ENCODE measurements at regions not wholly inside any gene's neighbourhood (a gene's known extent, or its start where the extent isn't known, plus 50 kb on each side); places are given as distances from the start of the nearest gene placed in this dataset.
"Not testable (repeated sequence)": the region's sequence is repeated elsewhere in the genome, so short reads cannot be mapped to it uniquely, and the experiment has no call there.

- H3K36me3 Mint-ChIP-seq (ENCODE audit: low read depth): no peaks in the 10 kb centered on the region
- TF ChIP-seq CTCF (IDR thresholded peaks at IDR 0.05): no peak
Measured at GRCh38 chr14:43522901-43523300, 984.2 kb downstream of the FSCB start.

GRCh38 chr14:43522191-43522590 lies 984.9 kb downstream of the FSCB start:
- H3K4me3 Mint-ChIP-seq (ENCODE audit: unreplicated experiment): no peak overlapping the region
- H3K9me3 Mint-ChIP-seq (ENCODE audit: low read depth): peaks cover 6% of the 10 kb centered on the region
- no peaks in the 10 kb centered on the region for H3K27me3 Mint-ChIP-seq (ENCODE audit: low read depth)
- DNase-seq (ENCODE audit: low spot score): no peak
- no peaks in the 10 kb centered on the region for H3K4me1 Mint-ChIP-seq (ENCODE audit: low read depth)
- no peak for TF ChIP-seq CTCF (IDR thresholded peaks at IDR 0.05)
- H3K36me3 Mint-ChIP-seq (ENCODE audit: low read depth): no peaks in the 10 kb centered on the region
- no peak overlapping the region for H3K27ac Mint-ChIP-seq (ENCODE audit: unreplicated experiment)

More at GRCh38 chr14:43522901-43523300, 984.2 kb downstream of the FSCB start:
- no peaks in the 10 kb centered on the region for H3K4me1 Mint-ChIP-seq (ENCODE audit: low read depth)
- H3K27ac Mint-ChIP-seq (ENCODE audit: unreplicated experiment): no peak overlapping the region
- H3K27me3 Mint-ChIP-seq (ENCODE audit: low read depth): no peaks in the 10 kb centered on the region
- DNase-seq (ENCODE audit: low spot score): no peak
- H3K4me3 Mint-ChIP-seq (ENCODE audit: unreplicated experiment): no peak overlapping the region
- peaks cover 3% of the 10 kb centered on the region for H3K9me3 Mint-ChIP-seq (ENCODE audit: low read depth)

GRCh38 chr14:43503508-43503907 lies 1003.6 kb downstream of the FSCB start:
- peaks cover 4% of the 10 kb centered on the region for H3K9me3 Mint-ChIP-seq (ENCODE audit: low read depth)
- H3K27me3 Mint-ChIP-seq (ENCODE audit: low read depth): peaks cover 6% of the 10 kb centered on the region
- no peak overlapping the region for H3K4me3 Mint-ChIP-seq (ENCODE audit: unreplicated experiment)
- H3K27ac Mint-ChIP-seq (ENCODE audit: unreplicated experiment): no peak overlapping the region
- peak; percentile 57 for TF ChIP-seq CTCF (IDR thresholded peaks at IDR 0.05)
- no peaks in the 10 kb centered on the region for H3K36me3 Mint-ChIP-seq (ENCODE audit: low read depth)
- no peak for DNase-seq (ENCODE audit: low spot score)
- no peaks in the 10 kb centered on the region for H3K4me1 Mint-ChIP-seq (ENCODE audit: low read depth)

GRCh38 chr14:43492359-43492758 lies 1014.7 kb downstream of the FSCB start:
- H3K4me1 Mint-ChIP-seq (ENCODE audit: low read depth); H3K27ac Mint-ChIP-seq (ENCODE audit: unreplicated experiment); H3K4me3 Mint-ChIP-seq (ENCODE audit: unreplicated experiment); H3K36me3 Mint-ChIP-seq (ENCODE audit: low read depth); H3K27me3 Mint-ChIP-seq (ENCODE audit: low read depth); H3K9me3 Mint-ChIP-seq (ENCODE audit: low read depth): not testable (repeated sequence)
- peak; percentile 26 for DNase-seq (ENCODE audit: low spot score)

- H3K36me3 Mint-ChIP-seq (ENCODE audit: low read depth): no peaks in the 10 kb centered on the region
- H3K4me3 Mint-ChIP-seq (ENCODE audit: unreplicated experiment): no peak overlapping the region
- no peak overlapping the region for H3K27ac Mint-ChIP-seq (ENCODE audit: unreplicated experiment)
- DNase-seq (ENCODE audit: low spot score): no peak
- H3K9me3 Mint-ChIP-seq (ENCODE audit: low read depth): peaks cover 3% of the 10 kb centered on the region
- TF ChIP-seq CTCF (IDR thresholded peaks at IDR 0.05): no peak
- H3K27me3 Mint-ChIP-seq (ENCODE audit: low read depth): no peaks in the 10 kb centered on the region
- no peaks in the 10 kb centered on the region for H3K4me1 Mint-ChIP-seq (ENCODE audit: low read depth)
Measured at GRCh38 chr14:43483415-43483814, 1023.7 kb downstream of the FSCB start.

GRCh38 chr14:43481864-43482263 lies 1025.2 kb downstream of the FSCB start:
- Mint-ChIP-seq H3K9me3 (ENCODE audit: low read depth) (peaks cover 3% of the 10 kb centered on the region), H3K36me3 (ENCODE audit: low read depth) (no peaks in the 10 kb centered on the region), H3K27me3 (ENCODE audit: low read depth) (no peaks in the 10 kb centered on the region), H3K27ac (ENCODE audit: unreplicated experiment) (no peak overlapping the region), H3K4me3 (ENCODE audit: unreplicated experiment) (no peak overlapping the region), H3K4me1 (ENCODE audit: low read depth) (no peaks in the 10 kb centered on the region)
- DNase-seq (ENCODE audit: low spot score): no peak
- TF ChIP-seq CTCF (IDR thresholded peaks at IDR 0.05): no peak

Data from chondrocyte (in vitro differentiated cells).